ENCODE measurements at regions not wholly inside any gene's neighbourhood (a gene's known extent, or its start where the extent isn't known, plus 50 kb on each side); places are given as distances from the start of the nearest gene placed in this dataset.
"Not testable (repeated sequence)": the region's sequence is repeated elsewhere in the genome, so short reads cannot be mapped to it uniquely, and the experiment has no call there.

- no peak for DNase-seq
Observed at GRCh38 chr3:27779176-27779575, 57.1 kb upstream of the EOMES start.

- DNase-seq, result no peak
Observed at GRCh38 chr3:27789420-27789819, 67.3 kb upstream of the EOMES start.

- DNase-seq, result no peak
Observed at GRCh38 chr3:27791956-27792355, 69.8 kb upstream of the EOMES start.

DNA sequence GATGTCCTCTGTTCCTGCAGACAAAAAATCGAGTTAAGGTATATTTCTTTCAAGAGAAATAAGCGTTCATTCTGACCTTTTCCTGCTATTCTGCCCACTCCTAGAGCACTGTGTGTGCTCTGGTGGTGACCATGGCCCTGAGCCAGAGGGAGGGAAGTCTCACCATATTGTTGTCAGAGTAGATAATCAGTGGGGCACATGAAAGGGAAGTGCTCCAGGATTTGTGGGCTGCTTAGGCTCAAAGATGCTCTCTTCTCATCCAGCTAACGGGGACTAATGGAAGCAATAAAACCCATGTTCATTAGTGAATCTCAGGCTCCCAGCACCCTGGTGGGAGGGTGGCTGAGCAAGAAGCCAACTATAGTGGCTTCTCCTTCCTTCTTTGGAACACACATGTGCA lies 70.7 kb upstream of the EOMES start:
- DNase-seq, result no peak

DNA sequence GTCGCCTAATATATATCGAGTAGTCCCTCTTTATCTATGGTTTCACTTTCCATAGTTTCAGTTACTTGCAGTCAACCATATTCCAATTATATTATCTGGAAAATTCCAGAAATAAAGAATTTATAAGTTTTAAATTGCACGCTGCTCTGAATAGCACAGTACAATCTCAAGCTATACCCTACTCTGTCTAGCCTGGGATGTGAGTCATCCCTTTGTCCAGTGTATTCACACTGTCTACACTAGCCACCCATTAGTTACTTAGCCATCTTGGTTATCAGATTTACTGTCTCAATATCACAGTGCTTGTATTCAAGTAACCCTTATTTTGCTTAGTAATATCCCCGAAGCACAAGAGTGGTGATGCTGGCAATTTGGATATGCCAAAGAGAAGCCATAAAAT lies 72.1 kb upstream of the EOMES start:
- no peak for DNase-seq

GRCh38 chr3:27796365-27796875 lies 74.3 kb upstream of the EOMES start:
- DNase-seq, result no peak

GRCh38 chr3:27797773-27798172 lies 75.7 kb upstream of the EOMES start:
- DNase-seq, result no peak

DNA sequence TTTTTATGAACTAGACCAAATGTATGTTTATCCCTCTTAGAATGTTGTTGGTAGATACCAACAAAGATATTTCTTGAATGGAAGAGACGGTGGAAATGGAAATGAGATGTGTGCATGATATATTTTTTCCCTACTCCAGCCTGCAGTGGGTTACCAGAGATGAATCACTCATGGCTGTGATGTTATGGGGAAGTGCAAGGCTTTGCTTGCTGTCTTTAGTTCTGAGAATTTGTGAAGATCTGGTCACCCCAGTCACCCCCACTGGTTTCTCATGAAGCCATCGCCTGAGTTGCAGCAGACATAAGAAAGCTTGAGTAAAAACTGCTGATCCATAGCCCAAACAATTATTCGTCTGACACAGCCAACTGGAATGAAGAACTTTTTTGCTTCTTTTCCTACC lies 78.1 kb upstream of the EOMES start:
- DNase-seq, result no peak

DNA sequence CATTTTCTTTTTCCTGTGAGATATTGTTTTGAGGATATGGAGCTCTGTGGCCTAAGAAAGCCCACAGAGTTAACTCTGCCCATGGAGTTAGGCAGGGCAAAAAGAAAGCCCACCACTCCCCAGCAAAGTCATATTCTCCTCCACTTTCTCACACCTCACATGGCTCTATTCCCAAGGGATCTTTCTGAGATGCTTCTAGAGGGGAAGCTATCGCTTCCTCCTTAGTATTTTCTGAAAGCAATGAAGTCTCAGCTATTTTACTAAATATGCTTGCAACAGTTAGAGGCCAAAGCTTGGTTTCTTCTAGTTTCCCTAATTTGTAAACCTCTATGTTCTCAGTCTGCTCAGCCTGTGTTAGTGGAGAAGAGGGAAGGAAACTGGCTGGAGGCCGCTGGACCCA lies 80.3 kb upstream of the EOMES start:
- no peak for DNase-seq

DNA sequence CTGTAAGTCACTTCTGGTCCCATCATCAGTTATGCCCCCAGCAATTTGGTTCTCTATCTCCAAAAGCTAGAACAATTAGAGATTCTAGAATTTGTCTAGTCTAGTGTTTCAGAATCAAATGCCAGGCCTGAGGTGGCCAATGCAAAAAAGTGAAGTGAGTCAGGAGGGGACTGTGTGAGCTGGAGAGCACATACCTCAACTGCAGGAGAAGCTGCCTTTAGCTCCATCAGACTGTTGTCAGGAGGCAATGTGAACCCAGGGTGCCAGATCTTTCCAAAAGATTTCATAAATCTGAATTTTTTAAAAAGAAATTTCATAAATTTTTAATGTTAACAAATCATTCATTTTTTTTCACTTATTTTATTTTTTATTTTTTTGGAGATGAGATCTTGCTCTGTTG lies 80.7 kb upstream of the EOMES start:
- DNase-seq, result no peak

GRCh38 chr3:27805282-27805681 lies 83.2 kb upstream of the EOMES start:
- DNase-seq, result no peak

GRCh38 chr3:27813255-27813654 lies 91.1 kb upstream of the EOMES start:
- no peak for DNase-seq

GRCh38 chr3:27821609-27822008 lies 99.5 kb upstream of the EOMES start:
- DNase-seq, result not testable (repeated sequence)

DNA sequence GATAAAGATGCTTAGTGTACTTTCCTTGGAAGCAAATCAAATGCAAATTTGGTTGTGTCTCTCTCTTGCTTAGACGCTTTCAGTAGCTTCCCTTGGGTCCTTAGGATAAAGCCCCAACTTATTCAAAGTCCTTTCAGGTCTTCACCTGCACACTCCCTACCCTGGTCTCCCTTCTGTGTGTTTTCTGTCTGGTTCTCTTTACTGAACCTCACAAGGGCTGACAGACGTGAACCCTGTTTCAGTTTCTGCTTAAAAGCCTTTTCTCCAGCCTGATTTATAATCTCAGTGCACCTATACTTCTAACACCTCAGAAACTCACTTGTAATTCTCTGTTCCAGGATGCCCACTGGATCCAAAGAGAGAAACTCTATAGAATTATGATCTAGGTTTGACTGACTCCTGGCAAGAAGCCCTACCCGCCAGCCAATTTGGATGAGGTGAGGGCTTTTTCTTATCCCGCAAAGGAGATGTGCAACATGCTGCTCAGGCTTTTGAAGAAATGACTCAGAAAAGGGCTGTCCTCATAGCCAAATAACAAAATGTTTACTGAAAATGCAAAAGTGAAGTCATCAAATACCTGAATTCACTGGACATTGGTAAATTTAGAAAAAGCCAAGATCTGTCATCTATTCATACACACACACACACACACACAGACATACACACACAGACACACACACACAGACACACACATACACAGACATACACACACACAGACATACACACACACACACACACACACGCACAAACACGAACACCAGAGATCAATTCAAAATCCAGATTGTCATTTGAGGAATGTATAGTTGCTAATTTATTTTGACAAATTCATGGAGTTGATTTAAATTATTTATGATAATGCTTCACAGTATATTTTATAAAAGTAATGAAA lies 102.4 kb upstream of the EOMES start:
- DNase-seq, result no peak

GRCh38 chr3:27826448-27826847 lies 104.3 kb upstream of the EOMES start:
- no peak for DNase-seq

GRCh38 chr3:27827041-27827440 lies 104.9 kb upstream of the EOMES start:
- no peak for DNase-seq

DNA sequence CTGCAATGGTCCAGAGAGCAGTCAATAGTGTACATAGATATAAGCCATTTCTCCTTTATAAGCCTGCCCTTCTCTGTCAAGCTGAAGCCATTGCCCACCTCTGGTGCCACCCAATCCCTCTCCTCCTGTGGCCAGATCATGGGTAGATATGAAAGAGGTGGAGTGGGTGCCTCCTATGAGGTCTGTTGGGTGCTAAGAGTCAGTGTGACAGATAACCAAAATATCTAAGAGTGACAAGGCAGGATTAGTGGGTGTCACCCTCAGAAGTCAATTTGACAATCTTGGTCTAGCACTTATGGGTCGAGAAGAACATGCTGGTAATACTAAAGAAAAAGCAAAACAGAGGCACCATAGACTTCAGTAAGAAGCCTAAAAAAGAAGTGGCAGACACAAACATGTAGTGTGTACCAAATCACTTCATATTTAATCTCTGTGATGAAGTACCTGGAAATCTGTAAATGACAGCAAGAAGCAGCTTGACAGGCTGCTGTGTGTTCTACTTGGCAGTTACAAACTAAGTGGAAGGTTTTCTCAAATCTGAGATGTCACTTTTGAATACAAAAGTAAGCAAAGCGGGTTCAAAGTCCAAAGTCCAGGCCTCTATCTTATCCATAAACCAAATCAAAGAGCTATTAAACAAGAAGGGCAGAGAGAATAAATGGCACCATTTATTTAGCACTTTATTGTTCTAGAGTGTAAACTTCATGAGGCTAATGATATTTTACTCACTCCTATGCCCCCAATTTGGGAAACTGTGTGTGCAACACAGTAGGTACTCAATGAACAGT lies 118.9 kb upstream of the EOMES start:
- no peak for DNase-seq

DNA sequence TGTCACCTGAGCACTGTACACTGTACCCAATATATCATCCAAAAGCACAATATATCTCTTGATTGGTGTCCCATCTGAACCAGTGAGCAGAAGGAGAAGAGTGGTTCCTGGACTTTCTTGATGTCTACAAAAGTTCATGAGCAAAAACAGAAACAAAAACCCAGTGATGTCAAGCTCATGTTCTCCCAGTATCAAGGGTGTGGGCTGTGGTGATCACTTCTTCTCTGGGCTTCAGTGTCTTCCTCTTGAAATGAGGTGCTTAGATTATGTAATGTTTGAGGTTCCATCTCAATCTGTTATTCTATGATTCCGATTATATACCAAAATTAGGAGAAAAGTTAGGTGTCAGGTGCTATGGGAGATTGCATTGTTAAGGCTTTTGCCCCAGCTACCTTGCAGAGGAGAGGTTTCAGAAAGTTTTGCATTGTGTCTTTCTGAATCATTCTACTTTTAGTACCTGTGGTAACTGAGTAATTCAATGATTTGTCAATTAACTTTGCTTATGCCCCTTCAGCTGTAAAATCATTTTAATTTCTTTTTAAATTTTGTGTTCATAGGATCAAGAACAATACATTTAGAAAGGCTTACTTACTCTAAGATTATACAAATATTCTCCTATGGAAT lies 122.0 kb upstream of the EOMES start:
- DNase-seq, result no peak

DNA sequence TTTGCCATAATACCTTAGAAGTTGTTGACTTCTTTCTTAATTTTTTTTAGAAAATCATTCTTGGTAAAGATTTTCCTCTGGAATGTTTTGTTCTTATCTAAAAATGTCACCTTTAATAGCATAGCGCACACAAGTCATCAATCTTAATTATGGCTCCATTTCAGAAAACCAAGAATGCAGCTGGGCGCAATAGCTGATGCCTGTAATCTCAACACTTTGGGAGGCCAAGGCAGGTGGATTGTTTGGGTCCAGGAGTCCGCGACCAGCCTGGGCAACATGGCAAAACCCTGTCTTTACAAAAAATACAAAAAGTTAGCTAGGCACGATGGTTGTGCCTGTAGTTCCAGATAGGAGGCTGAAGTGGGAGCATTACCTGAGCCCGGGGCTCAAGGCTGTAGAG lies 125.6 kb upstream of the EOMES start:
- no peak for DNase-seq

- no peak for DNase-seq
Observed at GRCh38 chr3:27848826-27849225, 126.7 kb upstream of the EOMES start.

GRCh38 chr3:27859821-27860220 lies 137.7 kb upstream of the EOMES start:
- DNase-seq, result no peak

All from renal pelvis (tissue), 1 donor.